ENCODE measurements at regions not wholly inside any gene's neighbourhood (a gene's known extent, or its start where the extent isn't known, plus 50 kb on each side); places are given as distances from the start of the nearest gene placed in this dataset.

DNA sequence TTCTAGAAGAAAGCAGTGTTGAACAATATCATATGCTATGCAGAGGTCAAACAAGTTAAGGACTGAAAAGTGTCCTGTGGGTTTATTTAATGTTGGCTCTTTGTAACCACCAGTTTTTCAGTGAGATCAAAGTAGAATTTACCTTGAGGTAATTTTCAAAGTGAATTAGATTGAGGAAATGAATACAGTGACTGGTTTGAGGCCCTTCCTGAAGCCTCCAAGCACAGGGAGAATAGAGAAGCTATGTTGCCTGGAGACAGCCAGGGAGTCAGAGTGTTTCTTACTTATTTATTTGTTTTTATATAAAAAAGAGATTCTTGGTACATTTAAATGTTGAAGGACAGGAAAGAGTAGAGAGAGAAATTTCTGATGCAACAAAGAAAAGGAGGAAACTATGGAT lies 954.3 kb upstream of the SPRY2 start:
- TF ChIP-seq, protein P1, sequence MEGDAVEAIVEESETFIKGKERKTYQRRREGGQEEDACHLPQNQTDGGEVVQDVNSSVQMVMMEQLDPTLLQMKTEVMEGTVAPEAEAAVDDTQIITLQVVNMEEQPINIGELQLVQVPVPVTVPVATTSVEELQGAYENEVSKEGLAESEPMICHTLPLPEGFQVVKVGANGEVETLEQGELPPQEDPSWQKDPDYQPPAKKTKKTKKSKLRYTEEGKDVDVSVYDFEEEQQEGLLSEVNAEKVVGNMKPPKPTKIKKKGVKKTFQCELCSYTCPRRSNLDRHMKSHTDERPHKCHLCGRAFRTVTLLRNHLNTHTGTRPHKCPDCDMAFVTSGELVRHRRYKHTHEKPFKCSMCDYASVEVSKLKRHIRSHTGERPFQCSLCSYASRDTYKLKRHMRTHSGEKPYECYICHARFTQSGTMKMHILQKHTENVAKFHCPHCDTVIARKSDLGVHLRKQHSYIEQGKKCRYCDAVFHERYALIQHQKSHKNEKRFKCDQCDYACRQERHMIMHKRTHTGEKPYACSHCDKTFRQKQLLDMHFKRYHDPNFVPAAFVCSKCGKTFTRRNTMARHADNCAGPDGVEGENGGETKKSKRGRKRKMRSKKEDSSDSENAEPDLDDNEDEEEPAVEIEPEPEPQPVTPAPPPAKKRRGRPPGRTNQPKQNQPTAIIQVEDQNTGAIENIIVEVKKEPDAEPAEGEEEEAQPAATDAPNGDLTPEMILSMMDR (IDR thresholded peaks at IDR 0.05) = no peak
- TF ChIP-seq ZC3H11A (IDR thresholded peaks at IDR 0.05) (no peak), RCOR1 (IDR thresholded peaks at IDR 0.05; ENCODE audit: low read depth, low read length) (no peak), CHD2 (IDR thresholded peaks at IDR 0.05; ENCODE audit: low read length, partially characterized antibody) (no peak), CHD4 (IDR thresholded peaks at IDR 0.05; ENCODE audit: borderline replicate concordance) (no peak), CEBPB (IDR thresholded peaks at IDR 0.05) (no peak), BHLHE40 (IDR thresholded peaks at IDR 0.05; ENCODE audit: low read depth, low read length) (no peak), POLR2AphosphoS2 (conservative IDR thresholded peaks at IDR 0.05; ENCODE audit: low read length) (no peak), JUN (IDR thresholded peaks at IDR 0.05) (no peak), MAFK (IDR thresholded peaks at IDR 0.05; ENCODE audit: partially characterized antibody) (no peak), POLR2A (IDR thresholded peaks at IDR 0.05; ENCODE audit: low read length) (no peak), RNF2 (IDR thresholded peaks at IDR 0.05; ENCODE audit: borderline replicate concordance, low read depth) (no peak)
- TF ChIP-seq, protein P2, sequence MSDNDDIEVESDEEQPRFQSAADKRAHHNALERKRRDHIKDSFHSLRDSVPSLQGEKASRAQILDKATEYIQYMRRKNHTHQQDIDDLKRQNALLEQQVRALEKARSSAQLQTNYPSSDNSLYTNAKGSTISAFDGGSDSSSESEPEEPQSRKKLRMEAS (IDR thresholded peaks at IDR 0.05) = no peak
- TF ChIP-seq, protein P3, sequence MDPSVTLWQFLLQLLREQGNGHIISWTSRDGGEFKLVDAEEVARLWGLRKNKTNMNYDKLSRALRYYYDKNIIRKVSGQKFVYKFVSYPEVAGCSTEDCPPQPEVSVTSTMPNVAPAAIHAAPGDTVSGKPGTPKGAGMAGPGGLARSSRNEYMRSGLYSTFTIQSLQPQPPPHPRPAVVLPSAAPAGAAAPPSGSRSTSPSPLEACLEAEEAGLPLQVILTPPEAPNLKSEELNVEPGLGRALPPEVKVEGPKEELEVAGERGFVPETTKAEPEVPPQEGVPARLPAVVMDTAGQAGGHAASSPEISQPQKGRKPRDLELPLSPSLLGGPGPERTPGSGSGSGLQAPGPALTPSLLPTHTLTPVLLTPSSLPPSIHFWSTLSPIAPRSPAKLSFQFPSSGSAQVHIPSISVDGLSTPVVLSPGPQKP (IDR thresholded peaks at IDR 0.05; ENCODE audit: low read depth, low read length) = no peak

Measured in A549 (cell line).